BE2C (cell line): ENCODE measurements at regions not wholly inside any gene's neighbourhood (a gene's known extent, or its start where the extent isn't known, plus 50 kb on each side); places are given as distances from the start of the nearest gene placed in this dataset.
A peak's percentile ranks its signal among the peaks of the same experiment; 100 is the strongest.
"Not testable (repeated sequence)": the region's sequence is repeated elsewhere in the genome, so short reads cannot be mapped to it uniquely, and the experiment has no call there.

ENCODE experiments used
- DNase-seq: peaks from one replicate; pipeline ENCODE4 v3.0.0-alpha.2; 2020
- H3K27me3 ChIP-seq: fragments of 250-450 bp; sonication (Bioruptor Pico); 2 replicates; pipeline ENCODE4 v1.5.1; 2020; ENCODE audit warnings: mild to moderate bottlenecking
- H3K36me3 ChIP-seq: fragments of 250-450 bp; sonication (Bioruptor Pico); 2 replicates; pipeline ENCODE4 v1.5.1; 2020; ENCODE audit warnings: mild to moderate bottlenecking
- H3K4me1 ChIP-seq: fragments of 250-450 bp; sonication (Bioruptor Pico); 2 replicates; pipeline ENCODE4 v1.5.1; 2020
- H3K4me3 ChIP-seq: 2 replicates; pipeline ENCODE4 v1.5.1; 2011; ENCODE audit warnings: low read depth, low read length
- H3K9me3 ChIP-seq: fragments of 250-450 bp; sonication (Bioruptor Pico); 2 replicates; pipeline ENCODE4 v1.5.1; 2020
- CTCF ChIP-seq: IDR thresholded peaks from 2 replicates; pipeline ENCODE4 v1.5.1; 2012; ENCODE audit warnings: mild to moderate bottlenecking, low read depth, low read length

DNA sequence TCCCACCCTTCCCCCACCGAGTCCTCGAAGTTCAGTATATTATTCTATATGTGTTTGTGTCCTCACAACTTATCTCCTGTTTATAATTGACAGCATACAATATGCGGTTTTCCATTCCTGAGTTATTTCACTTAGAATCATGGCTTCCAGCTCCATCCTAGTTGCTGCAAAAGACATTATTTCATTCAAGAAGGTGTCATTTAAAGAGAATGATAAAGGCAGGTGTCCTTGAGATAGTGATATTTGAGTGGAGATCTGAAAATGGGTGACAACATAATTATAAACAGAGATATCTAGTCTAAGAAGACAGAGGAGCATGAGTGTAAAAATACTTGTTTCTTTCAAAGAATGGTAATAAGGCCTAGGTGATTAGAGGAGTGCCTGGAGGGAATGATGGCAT, 876.8 kb downstream of the SLC6A15 start:
- H3K27me3 ChIP-seq, result no peaks in the 10 kb centered on the region
- DNase-seq, result no peak

DNA sequence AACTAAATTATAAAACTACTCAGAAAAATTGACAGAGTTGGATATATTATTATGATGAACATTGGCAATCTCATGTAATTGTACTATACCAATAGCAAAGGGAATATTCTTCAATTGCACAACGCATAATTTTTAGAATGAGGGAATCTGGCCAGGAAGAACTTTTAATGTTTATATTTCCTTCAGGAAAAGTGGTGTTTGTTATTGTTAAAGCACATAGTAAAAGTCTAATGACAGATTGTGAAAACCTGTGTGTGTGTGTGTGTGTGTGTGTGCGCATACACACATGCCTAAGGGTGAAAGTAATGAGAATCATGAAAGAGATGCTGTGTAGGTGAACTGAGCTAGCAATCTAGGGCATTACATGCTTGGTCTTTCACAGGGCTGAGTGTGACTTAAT, 877.7 kb downstream of the SLC6A15 start:
- H3K4me1 ChIP-seq, result peaks cover 12% of the 10 kb centered on the region
- no peak for DNase-seq
- peaks cover 2% of the 10 kb centered on the region; the same call in 1 of the 2 replicates for H3K9me3 ChIP-seq
- no peak for TF ChIP-seq CTCF
- H3K27me3 ChIP-seq, result no peaks in the 10 kb centered on the region
- no peaks in the 10 kb centered on the region for H3K36me3 ChIP-seq
- no peak overlapping the region for H3K4me3 ChIP-seq

More for the DNA sequence above, 876.8 kb downstream of the SLC6A15 start:
- H3K4me1 ChIP-seq, result peaks cover 12% of the 10 kb centered on the region
- TF ChIP-seq CTCF, result no peak
- peaks cover 2% of the 10 kb centered on the region; the same call in 1 of the 2 replicates for H3K9me3 ChIP-seq
- no peaks in the 10 kb centered on the region for H3K36me3 ChIP-seq
- H3K4me3 ChIP-seq, result no peak overlapping the region

DNA sequence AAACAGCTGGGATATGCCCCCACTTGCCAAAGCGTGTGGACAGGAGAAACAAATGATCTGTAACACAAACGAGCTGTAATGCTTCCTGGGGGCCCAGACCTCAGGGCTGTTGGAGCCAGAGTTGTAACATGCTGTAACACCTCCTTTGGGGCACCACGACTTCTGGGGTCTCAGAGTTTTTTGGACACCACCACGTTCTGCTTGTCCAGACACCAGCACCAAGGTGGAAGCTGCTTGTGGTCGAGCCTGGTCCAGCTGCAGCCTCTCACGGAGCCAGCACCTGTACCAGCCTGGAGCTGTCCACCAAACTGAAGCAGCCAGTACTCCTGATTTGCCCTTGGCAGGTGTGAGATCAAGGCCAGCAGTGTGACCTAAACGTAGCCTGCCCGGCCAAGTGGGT, 879.4 kb downstream of the SLC6A15 start:
- TF ChIP-seq CTCF, result no peak
- no peak overlapping the region for H3K4me3 ChIP-seq
- DNase-seq, result no peak
- H3K9me3 ChIP-seq, result peaks cover 2% of the 10 kb centered on the region; the same call in 1 of the 2 replicates
- H3K27me3 ChIP-seq, result no peaks in the 10 kb centered on the region
- H3K36me3 ChIP-seq, result no peaks in the 10 kb centered on the region
- peaks cover 12% of the 10 kb centered on the region for H3K4me1 ChIP-seq

GRCh38 chr12:84018556-84019179, 893.9 kb downstream of the SLC6A15 start:
- H3K27me3 ChIP-seq, H3K9me3 ChIP-seq, H3K4me1 ChIP-seq, H3K4me3 ChIP-seq, H3K36me3 ChIP-seq, DNase-seq: not testable (repeated sequence)

DNA sequence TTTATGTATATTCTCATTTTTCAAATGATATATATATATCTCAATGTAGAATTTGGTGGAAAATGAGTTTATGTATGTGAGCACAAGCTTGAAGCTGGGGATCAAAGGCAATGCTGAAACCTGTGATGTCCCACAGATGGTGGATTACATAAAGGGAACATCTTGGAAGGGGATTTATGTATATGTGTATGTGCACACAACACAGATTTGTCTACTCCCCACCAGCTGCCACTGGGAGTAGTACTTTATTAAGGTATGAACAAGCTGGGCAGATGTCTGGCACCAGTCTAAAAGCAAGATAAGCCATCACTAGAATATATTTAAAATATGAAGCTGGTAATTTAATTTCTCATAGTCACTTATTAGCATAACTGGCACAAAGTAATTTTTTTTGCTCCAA, 895.6 kb downstream of the SLC6A15 start:
- Histone ChIP-seq H3K4me3 (no peak overlapping the region), H3K9me3 (no peaks in the 10 kb centered on the region), H3K4me1 (no peaks in the 10 kb centered on the region), H3K27me3 (no peaks in the 10 kb centered on the region; the same call in 1 of the 2 replicates), H3K36me3 (no peaks in the 10 kb centered on the region)
- DNase-seq, result peak; percentile 13
- no peak for TF ChIP-seq CTCF

- TF ChIP-seq CTCF, result no peak
- Histone ChIP-seq H3K9me3 (no peaks in the 10 kb centered on the region; the same call in 1 of the 2 replicates), H3K4me1 (no peaks in the 10 kb centered on the region), H3K36me3 (no peaks in the 10 kb centered on the region), H3K4me3 (no peak overlapping the region), H3K27me3 (no peaks in the 10 kb centered on the region)
- DNase-seq, result no peak
These were observed 915.2 kb downstream of the SLC6A15 start for GRCh38 chr12:83997423-83997822.
